ENCODE measurements at regions not wholly inside any gene's neighbourhood (a gene's known extent, or its start where the extent isn't known, plus 50 kb on each side); places are given as distances from the start of the nearest gene placed in this dataset.
"Not testable (repeated sequence)": the region's sequence is repeated elsewhere in the genome, so short reads cannot be mapped to it uniquely, and the experiment has no call there.

- no peak overlapping the region for H3K27ac ChIP-seq (ENCODE audit: low read depth, low read length, poor library complexity, severe bottlenecking)
- H3K9me3 ChIP-seq (ENCODE audit: low read length): no peaks in the 10 kb centered on the region
- no peak overlapping the region for H3K4me3 ChIP-seq (ENCODE audit: low read depth, low read length, poor library complexity, severe bottlenecking)
- no peaks in the 10 kb centered on the region for H3K36me3 ChIP-seq (ENCODE audit: insufficient read depth, low read length)
- H3K27me3 ChIP-seq (ENCODE audit: insufficient read depth, low read length): no peaks in the 10 kb centered on the region
- H4K20me1 ChIP-seq (ENCODE audit: insufficient read depth, low read length): no peaks in the 10 kb centered on the region
- no peak overlapping the region for H3K9ac ChIP-seq (ENCODE audit: low read length)
- H3K4me1 ChIP-seq (ENCODE audit: insufficient read depth, low read length, severe bottlenecking): no peaks in the 10 kb centered on the region
- H3F3A ChIP-seq (ENCODE audit: insufficient read depth, low read length): no peaks in the 10 kb centered on the region
- no peaks in the 10 kb centered on the region for H3K9me2 ChIP-seq (ENCODE audit: low read depth, low read length)
- H2AFZ ChIP-seq (ENCODE audit: low read length): no peak overlapping the region
- no peak overlapping the region for H3K4me2 ChIP-seq (ENCODE audit: low read length)
- no peaks in the 10 kb centered on the region for H3K79me2 ChIP-seq (ENCODE audit: insufficient read depth, low read length)
- TF ChIP-seq CTCF (IDR thresholded peaks at IDR 0.05; ENCODE audit: low read length) (no peak), EZH2 (IDR thresholded peaks at IDR 0.05; ENCODE audit: borderline replicate concordance, low read length) (no peak)
These were observed 201.0 kb upstream of the B3GALT2 start for GRCh38 chr1:193387406-193387805.

GRCh38 chr1:193378451-193378850 is 192.0 kb upstream of the B3GALT2 start:
- not testable (repeated sequence) for H3K27ac ChIP-seq (ENCODE audit: low read depth, low read length, poor library complexity, severe bottlenecking); H3K4me1 ChIP-seq (ENCODE audit: insufficient read depth, low read length, severe bottlenecking); H3F3A ChIP-seq (ENCODE audit: insufficient read depth, low read length); H3K79me2 ChIP-seq (ENCODE audit: insufficient read depth, low read length); H2AFZ ChIP-seq (ENCODE audit: low read length); H3K36me3 ChIP-seq (ENCODE audit: insufficient read depth, low read length); H3K9ac ChIP-seq (ENCODE audit: low read length); H3K4me2 ChIP-seq (ENCODE audit: low read length); H4K20me1 ChIP-seq (ENCODE audit: insufficient read depth, low read length); H3K27me3 ChIP-seq (ENCODE audit: insufficient read depth, low read length); H3K4me3 ChIP-seq (ENCODE audit: low read depth, low read length, poor library complexity, severe bottlenecking); H3K9me3 ChIP-seq (ENCODE audit: low read length); H3K9me2 ChIP-seq (ENCODE audit: low read depth, low read length)

GRCh38 chr1:193377472-193377871 is 191.1 kb upstream of the B3GALT2 start:
- Histone ChIP-seq H3K36me3 (ENCODE audit: insufficient read depth, low read length) (no peaks in the 10 kb centered on the region), H3K4me2 (ENCODE audit: low read length) (no peak overlapping the region), H3F3A (ENCODE audit: insufficient read depth, low read length) (no peaks in the 10 kb centered on the region), H3K27ac (ENCODE audit: low read depth, low read length, poor library complexity, severe bottlenecking) (no peak overlapping the region), H3K9me3 (ENCODE audit: low read length) (no peaks in the 10 kb centered on the region), H2AFZ (ENCODE audit: low read length) (no peak overlapping the region), H3K27me3 (ENCODE audit: insufficient read depth, low read length) (no peaks in the 10 kb centered on the region), H3K4me1 (ENCODE audit: insufficient read depth, low read length, severe bottlenecking) (no peaks in the 10 kb centered on the region), H3K9me2 (ENCODE audit: low read depth, low read length) (no peaks in the 10 kb centered on the region), H3K9ac (ENCODE audit: low read length) (no peak overlapping the region), H3K79me2 (ENCODE audit: insufficient read depth, low read length) (no peaks in the 10 kb centered on the region), H3K4me3 (ENCODE audit: low read depth, low read length, poor library complexity, severe bottlenecking) (no peak overlapping the region), H4K20me1 (ENCODE audit: insufficient read depth, low read length) (no peaks in the 10 kb centered on the region)
- TF ChIP-seq EZH2 (IDR thresholded peaks at IDR 0.05; ENCODE audit: borderline replicate concordance, low read length) (no peak), CTCF (IDR thresholded peaks at IDR 0.05; ENCODE audit: low read length) (no peak)

- Histone ChIP-seq H3K9me3 (ENCODE audit: low read length) (no peaks in the 10 kb centered on the region), H3K9me2 (ENCODE audit: low read depth, low read length) (no peaks in the 10 kb centered on the region), H3K9ac (ENCODE audit: low read length) (no peak overlapping the region), H3K27ac (ENCODE audit: low read depth, low read length, poor library complexity, severe bottlenecking) (no peak overlapping the region), H3K79me2 (ENCODE audit: insufficient read depth, low read length) (no peaks in the 10 kb centered on the region), H3K4me1 (ENCODE audit: insufficient read depth, low read length, severe bottlenecking) (no peaks in the 10 kb centered on the region), H3K4me3 (ENCODE audit: low read depth, low read length, poor library complexity, severe bottlenecking) (no peak overlapping the region), H3F3A (ENCODE audit: insufficient read depth, low read length) (no peaks in the 10 kb centered on the region), H3K4me2 (ENCODE audit: low read length) (no peak overlapping the region), H2AFZ (ENCODE audit: low read length) (no peak overlapping the region), H3K27me3 (ENCODE audit: insufficient read depth, low read length) (no peaks in the 10 kb centered on the region), H4K20me1 (ENCODE audit: insufficient read depth, low read length) (no peaks in the 10 kb centered on the region), H3K36me3 (ENCODE audit: insufficient read depth, low read length) (no peaks in the 10 kb centered on the region)
- no peak for TF ChIP-seq CTCF (IDR thresholded peaks at IDR 0.05; ENCODE audit: low read length)
- no peak for TF ChIP-seq EZH2 (IDR thresholded peaks at IDR 0.05; ENCODE audit: borderline replicate concordance, low read length)
These were observed 186.1 kb upstream of the B3GALT2 start for GRCh38 chr1:193372553-193372952.
